ENCODE measurements at regions not wholly inside any gene's neighbourhood (a gene's known extent, or its start where the extent isn't known, plus 50 kb on each side); places are given as distances from the start of the nearest gene placed in this dataset.

DNA sequence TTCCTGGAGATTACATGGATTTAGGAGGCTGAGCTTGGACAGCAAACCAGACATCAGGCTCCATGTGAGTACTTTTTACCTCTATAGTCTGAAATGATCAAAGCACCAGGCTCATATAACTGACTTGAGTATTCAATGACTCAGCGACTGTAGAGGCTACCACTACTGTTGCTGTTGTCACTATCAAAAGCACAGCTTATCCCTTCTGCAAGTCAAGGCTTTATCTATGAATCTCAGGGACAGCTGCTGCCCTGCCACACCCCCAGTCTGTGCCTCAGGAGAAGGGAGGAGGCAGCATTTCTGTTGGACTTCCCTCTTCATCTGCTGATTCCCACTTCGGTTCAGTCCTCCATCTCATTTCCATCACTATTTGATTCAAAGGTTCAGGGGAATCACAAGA lies 80.5 kb upstream of the CNR1 start:
- Histone ChIP-seq H3K9me2 (ENCODE audit: insufficient read depth) (no peaks in the 10 kb centered on the region), H3K9me3 (ENCODE audit: insufficient read depth, low read depth) (no peaks in the 10 kb centered on the region), H3K36me3 (ENCODE audit: low read depth) (no peaks in the 10 kb centered on the region), H3K4me1 (replicated peaks; ENCODE audit: insufficient read depth) (no peaks in the 10 kb centered on the region), H2AFZ (no peak overlapping the region), H3F3A (ENCODE audit: insufficient read depth, low read depth) (no peaks in the 10 kb centered on the region), H3K4me3 (no peak overlapping the region), H3K27ac (no peak overlapping the region), H3K4me2 (no peak overlapping the region), H4K20me1 (ENCODE audit: insufficient read depth) (no peaks in the 10 kb centered on the region), H3K79me2 (ENCODE audit: low read depth) (no peaks in the 10 kb centered on the region), H3K27me3 (ENCODE audit: insufficient read depth, low read depth) (no peaks in the 10 kb centered on the region)
- CTCF ChIA-PET: no interaction called here
- POLR2A ChIA-PET (ENCODE audit: unreplicated experiment): no interaction called here
- intact Hi-C loops (cut with micrococcal nuclease; ENCODE audit: unreplicated experiment): no loop called here
- no peak for TF ChIP-seq EZH2 (IDR thresholded peaks at IDR 0.05; ENCODE audit: low read depth)
- TF ChIP-seq, protein P1, sequence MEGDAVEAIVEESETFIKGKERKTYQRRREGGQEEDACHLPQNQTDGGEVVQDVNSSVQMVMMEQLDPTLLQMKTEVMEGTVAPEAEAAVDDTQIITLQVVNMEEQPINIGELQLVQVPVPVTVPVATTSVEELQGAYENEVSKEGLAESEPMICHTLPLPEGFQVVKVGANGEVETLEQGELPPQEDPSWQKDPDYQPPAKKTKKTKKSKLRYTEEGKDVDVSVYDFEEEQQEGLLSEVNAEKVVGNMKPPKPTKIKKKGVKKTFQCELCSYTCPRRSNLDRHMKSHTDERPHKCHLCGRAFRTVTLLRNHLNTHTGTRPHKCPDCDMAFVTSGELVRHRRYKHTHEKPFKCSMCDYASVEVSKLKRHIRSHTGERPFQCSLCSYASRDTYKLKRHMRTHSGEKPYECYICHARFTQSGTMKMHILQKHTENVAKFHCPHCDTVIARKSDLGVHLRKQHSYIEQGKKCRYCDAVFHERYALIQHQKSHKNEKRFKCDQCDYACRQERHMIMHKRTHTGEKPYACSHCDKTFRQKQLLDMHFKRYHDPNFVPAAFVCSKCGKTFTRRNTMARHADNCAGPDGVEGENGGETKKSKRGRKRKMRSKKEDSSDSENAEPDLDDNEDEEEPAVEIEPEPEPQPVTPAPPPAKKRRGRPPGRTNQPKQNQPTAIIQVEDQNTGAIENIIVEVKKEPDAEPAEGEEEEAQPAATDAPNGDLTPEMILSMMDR (conservative IDR thresholded peaks at IDR 0.05): no peak
- no peak for DNase-seq
- no TSS peak for BruUV-seq (replicated peaks)

DNA sequence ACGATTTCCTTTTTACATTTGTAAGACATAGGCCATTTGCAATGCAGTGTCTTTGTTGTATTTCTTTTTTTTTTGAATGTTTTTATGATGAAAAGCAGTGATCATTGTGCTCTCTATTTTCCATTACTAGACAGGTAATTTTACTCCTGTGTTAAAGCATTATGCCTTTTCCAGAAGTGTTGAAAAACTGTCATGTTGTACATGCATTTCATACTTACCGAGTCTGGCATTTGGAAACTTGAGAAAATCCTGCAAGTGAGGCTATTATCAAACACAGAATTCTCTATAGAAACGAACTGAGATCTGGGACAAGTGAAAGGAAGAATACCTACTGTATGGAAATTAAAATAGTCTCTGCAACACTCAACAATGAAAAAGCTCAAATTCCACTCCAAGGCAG lies 78.6 kb upstream of the CNR1 start:
- POLR2A ChIA-PET (ENCODE audit: unreplicated experiment): no interaction called here
- intact Hi-C loops (cut with micrococcal nuclease; ENCODE audit: unreplicated experiment): no loop called here
- no peak overlapping the region for H3K4me2 ChIP-seq
- CTCF ChIA-PET: no interaction called here
- TF ChIP-seq EZH2 (IDR thresholded peaks at IDR 0.05; ENCODE audit: low read depth): no peak
- TF ChIP-seq, protein P1 (conservative IDR thresholded peaks at IDR 0.05): no peak
- DNase-seq: no peak
- no peaks in the 10 kb centered on the region for H3K79me2 ChIP-seq (ENCODE audit: low read depth)
- H3K27ac ChIP-seq: no peak overlapping the region
- H3K36me3 ChIP-seq (ENCODE audit: low read depth): no peaks in the 10 kb centered on the region
- no peak overlapping the region for H2AFZ ChIP-seq
- H3K9me2 ChIP-seq (ENCODE audit: insufficient read depth): no peaks in the 10 kb centered on the region
- no peaks in the 10 kb centered on the region for H4K20me1 ChIP-seq (ENCODE audit: insufficient read depth)
- H3K27me3 ChIP-seq (ENCODE audit: insufficient read depth, low read depth): no peaks in the 10 kb centered on the region
- no peaks in the 10 kb centered on the region for H3F3A ChIP-seq (ENCODE audit: insufficient read depth, low read depth)
- no peaks in the 10 kb centered on the region for H3K9me3 ChIP-seq (ENCODE audit: insufficient read depth, low read depth)
- H3K4me1 ChIP-seq (replicated peaks; ENCODE audit: insufficient read depth): no peaks in the 10 kb centered on the region
- BruUV-seq (replicated peaks): no TSS peak
- no peak overlapping the region for H3K4me3 ChIP-seq

DNA sequence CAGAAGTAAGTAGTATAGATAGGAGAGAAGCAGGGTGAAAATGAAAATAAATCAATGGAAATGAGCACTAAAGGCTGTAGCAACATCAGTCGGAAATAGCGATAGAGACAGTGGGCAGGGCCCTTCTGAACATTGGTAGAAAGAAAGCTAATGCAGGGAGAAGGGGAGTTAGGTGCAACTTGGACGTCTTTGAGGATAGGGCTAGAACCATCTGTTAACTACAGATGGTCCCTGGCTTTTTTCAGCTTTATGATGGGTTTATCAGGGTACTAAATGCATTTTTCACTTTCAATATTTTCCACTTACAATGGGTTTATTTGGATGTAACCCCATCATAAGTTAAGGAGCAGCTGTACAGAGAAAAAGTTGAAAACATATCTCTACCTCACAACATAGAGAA lies 72.8 kb upstream of the CNR1 start:
- no peaks in the 10 kb centered on the region for H3K9me3 ChIP-seq (ENCODE audit: insufficient read depth, low read depth)
- TF ChIP-seq EZH2 (IDR thresholded peaks at IDR 0.05; ENCODE audit: low read depth): no peak
- TF ChIP-seq, protein P1 (conservative IDR thresholded peaks at IDR 0.05): no peak
- no peaks in the 10 kb centered on the region for H3F3A ChIP-seq (ENCODE audit: insufficient read depth, low read depth)
- H3K79me2 ChIP-seq (ENCODE audit: low read depth): no peaks in the 10 kb centered on the region
- H3K4me1 ChIP-seq (replicated peaks; ENCODE audit: insufficient read depth): no peaks in the 10 kb centered on the region
- ChIA-PET POLR2A (ENCODE audit: unreplicated experiment) (no interaction called here), CTCF (no interaction called here)
- BruUV-seq (replicated peaks): no TSS peak
- no peak overlapping the region for H2AFZ ChIP-seq
- H3K4me3 ChIP-seq: no peak overlapping the region
- H3K4me2 ChIP-seq: no peak overlapping the region
- no peaks in the 10 kb centered on the region for H3K36me3 ChIP-seq (ENCODE audit: low read depth)
- no peaks in the 10 kb centered on the region for H4K20me1 ChIP-seq (ENCODE audit: insufficient read depth)
- intact Hi-C loops (cut with micrococcal nuclease; ENCODE audit: unreplicated experiment): no loop called here
- no peak for DNase-seq
- H3K9me2 ChIP-seq (ENCODE audit: insufficient read depth): no peaks in the 10 kb centered on the region
- H3K27ac ChIP-seq: no peak overlapping the region
- no peaks in the 10 kb centered on the region for H3K27me3 ChIP-seq (ENCODE audit: insufficient read depth, low read depth)
